ENCODE measurements at regions not wholly inside any gene's neighbourhood (a gene's known extent, or its start where the extent isn't known, plus 50 kb on each side); places are given as distances from the start of the nearest gene placed in this dataset.
"Not testable (repeated sequence)": the region's sequence is repeated elsewhere in the genome, so short reads cannot be mapped to it uniquely, and the experiment has no call there.

- no peak overlapping the region for H3K27ac ChIP-seq (ENCODE audit: low read length)
- peaks cover 2% of the 10 kb centered on the region for H3K9me3 ChIP-seq (ENCODE audit: control insufficient read depth, insufficient read depth, low read length)
- no peaks in the 10 kb centered on the region for H3K4me1 ChIP-seq (ENCODE audit: control insufficient read depth, insufficient read depth, low read length)
- DNase-seq (no peak), ATAC-seq (no peak)
- H3K4me1 Mint-ChIP-seq = no peaks in the 10 kb centered on the region
- no peaks in the 10 kb centered on the region for H3K27me3 Mint-ChIP-seq (ENCODE audit: low read depth in 2 of 2)
- 90% methylated on average over 7 of the region's 8 CpGs for WGBS (ENCODE audit: insufficient coverage)
- no peak overlapping the region for H3K4me3 Mint-ChIP-seq
- H3K27me3 ChIP-seq (ENCODE audit: control insufficient read depth, insufficient read depth, low read length) = no peaks in the 10 kb centered on the region
- intact Hi-C loops (cut with micrococcal nuclease) = no loop called here
- H3K27ac Mint-ChIP-seq = no peak overlapping the region
- TF ChIP-seq CTCF (IDR thresholded peaks at IDR 0.05) = no peak
- no peaks in the 10 kb centered on the region for H3K36me3 Mint-ChIP-seq
- peaks cover 7 to 15% of the 10 kb centered on the region in 2 donors for H3K9me3 Mint-ChIP-seq
- no peak overlapping the region for H3K4me3 ChIP-seq (ENCODE audit: low read length)
- H3K36me3 ChIP-seq (ENCODE audit: control insufficient read depth, insufficient read depth, low read length) = no peaks in the 10 kb centered on the region
These were observed 472.6 kb upstream of the NETO1 start for GRCh38 chr18:73340135-73340977.

DNA sequence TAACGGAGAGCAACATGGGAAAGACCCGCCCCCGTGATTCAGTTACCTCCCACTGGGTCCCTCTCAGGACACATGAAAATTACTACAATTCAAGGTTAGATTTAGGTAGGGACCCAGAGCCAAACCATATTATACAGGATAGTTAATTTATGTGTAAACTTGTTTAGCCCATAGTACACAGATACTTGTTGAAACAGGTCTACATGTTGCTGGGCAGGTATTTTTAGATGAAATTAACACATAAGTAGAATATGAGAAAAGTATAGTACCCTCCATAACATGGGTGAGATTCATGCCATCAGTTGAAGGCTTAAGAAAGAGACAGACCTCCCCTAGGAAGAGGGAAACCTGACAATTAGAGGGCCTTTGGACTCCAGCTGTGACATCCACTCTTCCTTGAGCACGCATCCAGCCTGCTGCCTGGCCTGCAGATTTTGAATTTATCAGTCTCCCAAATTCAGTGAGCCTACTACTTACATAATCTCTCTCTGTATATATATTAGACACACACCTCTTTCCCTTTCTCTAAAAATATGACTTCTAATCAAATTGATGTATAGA, 463.5 kb upstream of the NETO1 start:
- Mint-ChIP-seq H3K4me3 (no peak overlapping the region), H3K27me3 (ENCODE audit: low read depth in 2 of 2) (no peaks in the 10 kb centered on the region), H3K27ac (no peak overlapping the region), H3K4me1 (no peaks in the 10 kb centered on the region), H3K36me3 (no peaks in the 10 kb centered on the region), H3K9me3 (peaks cover 15 to 21% of the 10 kb centered on the region in 2 donors)
- no peak for TF ChIP-seq CTCF (IDR thresholded peaks at IDR 0.05)
- Histone ChIP-seq H3K36me3 (ENCODE audit: control insufficient read depth, insufficient read depth, low read length) (no peaks in the 10 kb centered on the region), H3K9me3 (ENCODE audit: control insufficient read depth, insufficient read depth, low read length) (peaks cover 4% of the 10 kb centered on the region), H3K4me1 (ENCODE audit: control insufficient read depth, insufficient read depth, low read length) (no peaks in the 10 kb centered on the region), H3K4me3 (ENCODE audit: low read length) (no peak overlapping the region), H3K27ac (ENCODE audit: low read length) (no peak overlapping the region), H3K27me3 (ENCODE audit: control insufficient read depth, insufficient read depth, low read length) (no peaks in the 10 kb centered on the region)
- intact Hi-C loops (cut with micrococcal nuclease) = no loop called here
- DNase-seq (no peak), ATAC-seq (no peak)
- 84% methylated on average over 4 of the region's 4 CpGs for WGBS (ENCODE audit: insufficient coverage)

- H3K4me1 ChIP-seq (ENCODE audit: control insufficient read depth, insufficient read depth, low read length); H3K27ac ChIP-seq (ENCODE audit: low read length); H3K27me3 Mint-ChIP-seq (ENCODE audit: low read depth in 2 of 2); H3K4me3 Mint-ChIP-seq; intact Hi-C loops (cut with micrococcal nuclease); H3K27ac Mint-ChIP-seq; H3K36me3 ChIP-seq (ENCODE audit: control insufficient read depth, insufficient read depth, low read length); H3K9me3 ChIP-seq (ENCODE audit: control insufficient read depth, insufficient read depth, low read length); DNase-seq; ATAC-seq; H3K4me1 Mint-ChIP-seq; H3K27me3 ChIP-seq (ENCODE audit: control insufficient read depth, insufficient read depth, low read length); H3K4me3 ChIP-seq (ENCODE audit: low read length); H3K36me3 Mint-ChIP-seq: not testable (repeated sequence)
- 91% methylated on average over 5 of the region's 6 CpGs for WGBS (ENCODE audit: insufficient coverage)
- H3K9me3 Mint-ChIP-seq = peaks cover 19 to 21% of the 10 kb centered on the region in 2 donors
These were observed 462.3 kb upstream of the NETO1 start for GRCh38 chr18:73330106-73330505.

GRCh38 chr18:73324187-73324831, 456.5 kb upstream of the NETO1 start:
- H3K36me3 Mint-ChIP-seq; H3K27ac ChIP-seq (ENCODE audit: low read length); H3K9me3 ChIP-seq (ENCODE audit: control insufficient read depth, insufficient read depth, low read length); H3K27me3 Mint-ChIP-seq (ENCODE audit: low read depth in 2 of 2); H3K4me3 ChIP-seq (ENCODE audit: low read length); H3K4me3 Mint-ChIP-seq; intact Hi-C loops (cut with micrococcal nuclease); ATAC-seq; H3K4me1 ChIP-seq (ENCODE audit: control insufficient read depth, insufficient read depth, low read length); H3K27me3 ChIP-seq (ENCODE audit: control insufficient read depth, insufficient read depth, low read length); H3K4me1 Mint-ChIP-seq; H3K36me3 ChIP-seq (ENCODE audit: control insufficient read depth, insufficient read depth, low read length); H3K27ac Mint-ChIP-seq; DNase-seq: not testable (repeated sequence)
- no CpG with 5 or more reads among the region's 5 CpGs for WGBS (ENCODE audit: insufficient coverage)
- H3K9me3 Mint-ChIP-seq = peaks cover 13 to 15% of the 10 kb centered on the region in 2 donors
